GM12892 (cell line): ENCODE measurements at regions not wholly inside any gene's neighbourhood (a gene's known extent, or its start where the extent isn't known, plus 50 kb on each side); places are given as distances from the start of the nearest gene placed in this dataset.

Experiments
- POLR2A ChIP-seq: IDR thresholded peaks from 2 replicates; pipeline ENCODE4 v1.6.1; 2011; ENCODE audit warnings: low read depth, low read length, control low read depth
- POLR2AphosphoS5 ChIP-seq: IDR thresholded peaks from 2 replicates; pipeline ENCODE4 v1.6.1; 2011; ENCODE audit warnings: low read depth, low read length, control low read depth

- no peak for TF ChIP-seq POLR2A
- no peak for TF ChIP-seq POLR2AphosphoS5
Measured at GRCh38 chr10:53724581-53724980, 952.0 kb upstream of the MBL2 start.
